Neural cell (in vitro differentiated cells): ENCODE measurements at regions not wholly inside any gene's neighbourhood (a gene's known extent, or its start where the extent isn't known, plus 50 kb on each side); places are given as distances from the start of the nearest gene placed in this dataset.

Experiments used
- CTCF ChIP-seq: fragments of 450-650 bp; IDR thresholded peaks from 2 replicates; pipeline ENCODE4 v1.5.1; 2014; ENCODE audit warnings: antibody characterized with exemption, mild to moderate bottlenecking, moderate library complexity; ENCODE audit not compliant: poor library complexity, severe bottlenecking
- EP300 ChIP-seq: fragments of 450-650 bp; conservative IDR thresholded peaks from 2 replicates; pipeline ENCODE4 v1.6.1; 2014; ENCODE audit warnings: antibody characterized with exemption, mild to moderate bottlenecking, moderate library complexity; ENCODE audit not compliant: poor library complexity, severe bottlenecking
- EZH2 ChIP-seq: fragments of 200-600, 300-800 bp; shearing (Covaris generic), sonication (generic); IDR thresholded peaks from 2 replicates; pipeline ENCODE4 v1.6.1; 2014; ENCODE audit warnings: antibody characterized with exemption, low read length, borderline replicate concordance, mild to moderate bottlenecking; ENCODE audit not compliant: insufficient read depth, poor library complexity, severe bottlenecking
- POLR2AphosphoS5 ChIP-seq: IDR thresholded peaks from 2 replicates; pipeline ENCODE4 v1.6.1; 2012
- RAD21 ChIP-seq: fragments of 450-650 bp; conservative IDR thresholded peaks from 2 replicates; pipeline ENCODE4 v1.6.1; 2014; ENCODE audit warnings: antibody characterized with exemption, mild to moderate bottlenecking, moderate library complexity
- REST ChIP-seq: IDR thresholded peaks from 2 replicates; pipeline ENCODE4 v1.6.1; 2012; ENCODE audit warnings: borderline replicate concordance
- SMC3 ChIP-seq: fragments of 450-650 bp; conservative IDR thresholded peaks from 2 replicates; pipeline ENCODE4 v1.6.1; 2014; ENCODE audit warnings: antibody characterized with exemption, mild to moderate bottlenecking, moderate library complexity; ENCODE audit not compliant: poor library complexity
- TAF1 ChIP-seq: IDR thresholded peaks from 2 replicates; pipeline ENCODE4 v1.6.1; 2012; ENCODE audit warnings: low read depth

- no peak for TF ChIP-seq CTCF
- TF ChIP-seq REST, result no peak
- no peak for TF ChIP-seq EZH2
- no peak for TF ChIP-seq POLR2AphosphoS5
- no peak for TF ChIP-seq TAF1
- TF ChIP-seq EP300, result no peak
- TF ChIP-seq SMC3, result no peak
- no peak for TF ChIP-seq RAD21
Measured at GRCh38 chr15:47551546-47551945, 165.8 kb upstream of the SEMA6D start.
